GM19239 (cell line): ENCODE measurements at regions not wholly inside any gene's neighbourhood (a gene's known extent, or its start where the extent isn't known, plus 50 kb on each side); places are given as distances from the start of the nearest gene placed in this dataset.
"Not testable (repeated sequence)": the region's sequence is repeated elsewhere in the genome, so short reads cannot be mapped to it uniquely, and the experiment has no call there.

ENCODE experiments used
- DNase-seq: peaks from one replicate; pipeline ENCODE4 v3.0.0; 2011; ENCODE audit warnings: low spot score; ENCODE audit not compliant: insufficient read length
- FAIRE-seq: peaks from 2 replicates; lab custom pipeline; 2011; peaks lifted over from hg19 to GRCh38; lab: Jason Lieb, UNC

DNA sequence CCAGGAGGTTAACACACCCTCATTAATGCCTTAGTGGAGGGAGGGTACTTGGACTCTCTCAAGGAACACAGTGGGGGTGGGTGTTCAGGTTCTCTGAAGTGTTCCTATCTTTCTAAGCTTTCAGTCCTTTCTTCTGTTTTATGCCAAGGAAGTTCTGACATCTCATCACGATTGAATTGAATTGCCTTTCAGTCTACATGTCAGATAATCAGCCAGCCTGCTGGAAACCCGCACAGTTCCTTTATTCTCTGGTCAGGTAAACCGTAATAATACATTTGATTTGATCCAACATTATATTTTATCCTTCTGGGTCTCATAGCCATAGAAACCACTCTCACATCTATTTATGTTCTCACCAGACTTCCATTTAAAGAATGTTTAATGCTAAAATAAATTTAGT, 339.0 kb downstream of the RWDD3 start:
- DNase-seq, result no peak
- FAIRE-seq, result no peak

DNA sequence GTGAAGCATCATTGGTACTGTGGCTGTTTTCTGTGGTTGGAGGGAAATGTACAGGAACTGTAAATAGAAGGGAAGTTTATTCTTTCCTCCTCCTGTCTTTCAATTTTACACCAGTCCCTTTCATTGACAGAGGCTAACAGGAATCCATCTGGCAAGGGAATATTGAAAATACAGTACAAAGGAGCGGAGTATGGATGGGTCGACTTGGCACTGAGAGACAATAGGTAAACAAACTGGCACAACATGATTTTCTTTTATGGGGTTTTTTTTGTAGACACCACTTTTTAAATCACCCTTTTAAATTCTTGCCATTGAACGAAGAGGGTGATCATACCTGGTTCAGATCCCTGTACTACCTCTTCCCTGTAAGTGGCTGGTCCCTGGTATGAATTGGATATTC, 341.3 kb downstream of the RWDD3 start:
- DNase-seq (no peak), FAIRE-seq (no peak)

DNA sequence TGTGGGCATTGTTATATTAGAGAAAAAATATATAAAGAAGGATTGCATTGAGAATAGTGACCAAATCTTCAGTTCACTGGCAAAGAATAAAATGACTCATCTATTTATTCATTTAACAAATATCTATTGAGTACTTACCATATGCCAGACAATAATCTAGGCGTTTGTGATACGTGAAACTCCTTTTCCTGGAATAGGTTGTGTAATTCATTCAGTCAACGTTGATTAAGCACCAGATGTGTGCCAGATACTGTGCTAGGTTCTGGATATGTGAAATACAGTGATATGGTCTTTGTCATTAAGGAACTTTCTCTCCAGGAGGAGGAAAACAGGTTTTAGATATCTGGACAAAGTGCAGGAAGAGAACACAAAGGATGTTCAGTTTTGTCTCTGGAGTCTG, 344.5 kb downstream of the RWDD3 start:
- no peak for DNase-seq
- no peak for FAIRE-seq

DNA sequence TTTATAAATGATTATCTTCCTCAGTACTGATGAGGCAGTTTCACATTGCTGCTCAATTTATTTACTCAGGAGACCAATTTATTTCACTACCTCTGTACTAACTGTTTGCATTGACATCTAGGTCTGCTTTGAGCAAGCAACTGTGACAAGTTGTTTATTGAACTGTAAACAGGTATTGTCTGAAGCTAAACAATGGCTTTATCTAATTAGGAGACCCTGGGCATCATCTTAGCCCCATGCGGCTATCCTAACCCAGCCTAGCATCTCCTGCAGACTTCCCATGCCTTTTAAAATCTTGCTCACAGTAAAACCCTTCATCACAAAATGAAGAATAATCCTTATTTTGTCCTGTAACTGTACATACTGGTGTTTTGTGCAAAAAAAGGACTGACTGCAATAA, 348.2 kb downstream of the RWDD3 start:
- no peak for DNase-seq
- FAIRE-seq, result no peak

DNA sequence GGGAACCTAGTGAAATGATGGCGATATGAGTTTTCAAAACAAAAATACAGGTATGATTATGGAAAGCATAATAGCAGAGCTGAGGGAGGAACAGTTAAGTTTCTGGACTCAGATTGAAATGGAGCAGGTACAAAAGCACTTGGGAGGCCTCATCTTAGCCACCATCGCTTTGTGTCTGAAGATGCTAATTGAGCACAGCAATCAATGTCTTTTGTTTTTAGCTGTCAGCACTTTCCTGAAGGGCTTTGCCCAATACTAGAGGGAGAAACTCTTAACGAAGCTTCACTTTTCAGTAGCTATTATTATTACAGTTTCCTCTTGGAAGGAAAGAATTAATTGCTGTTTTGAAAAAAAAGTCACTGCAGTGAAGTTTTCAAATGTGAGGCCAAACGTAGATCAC, 348.7 kb downstream of the RWDD3 start:
- no peak for DNase-seq
- FAIRE-seq, result no peak

DNA sequence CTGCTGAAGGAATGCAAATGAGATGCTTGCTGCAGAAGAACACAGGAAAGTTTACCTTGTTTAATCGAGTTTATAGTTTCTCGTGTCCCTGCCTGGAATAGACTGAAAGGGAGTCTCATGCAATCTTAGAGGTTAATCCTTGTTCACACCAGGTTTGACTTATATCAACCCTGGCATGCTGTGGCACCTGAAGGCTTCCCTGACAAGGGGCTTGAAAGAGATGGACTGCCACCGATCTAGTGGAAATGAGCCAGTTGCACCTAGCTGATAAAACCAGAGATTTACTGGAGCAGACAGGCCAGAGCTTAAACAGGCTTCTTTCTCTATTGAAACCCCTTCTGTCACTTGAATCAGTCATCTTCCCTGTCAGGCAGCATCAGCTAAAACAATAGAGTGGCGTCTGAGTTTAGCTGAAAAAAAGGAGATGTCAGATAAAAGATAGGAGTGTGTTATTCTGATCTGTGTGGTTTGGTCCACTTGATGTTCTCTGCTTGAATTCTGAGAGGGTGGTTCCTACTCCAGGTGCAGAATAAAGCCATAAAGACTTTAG, 349.7 kb downstream of the RWDD3 start:
- no peak for FAIRE-seq
- DNase-seq, result no peak

DNA sequence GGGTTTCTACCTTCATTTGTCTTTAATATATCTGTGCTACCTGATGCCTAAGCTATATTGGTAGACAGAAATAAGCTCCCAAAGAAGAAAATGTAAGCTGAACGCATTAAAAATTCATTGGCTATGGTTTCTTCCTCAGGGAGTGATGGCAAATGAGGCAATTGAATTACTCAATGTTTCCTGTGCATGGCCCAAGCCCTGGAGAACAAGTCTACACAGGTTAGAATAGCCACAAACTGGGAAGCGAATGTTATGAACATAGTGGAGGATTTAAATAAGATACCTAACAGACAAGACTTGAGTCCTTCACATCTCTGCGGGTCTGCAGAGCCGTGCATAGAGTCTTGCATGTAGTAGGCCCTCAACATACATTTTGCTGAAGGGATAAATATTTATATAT, 350.3 kb downstream of the RWDD3 start:
- no peak for FAIRE-seq
- no peak for DNase-seq

DNA sequence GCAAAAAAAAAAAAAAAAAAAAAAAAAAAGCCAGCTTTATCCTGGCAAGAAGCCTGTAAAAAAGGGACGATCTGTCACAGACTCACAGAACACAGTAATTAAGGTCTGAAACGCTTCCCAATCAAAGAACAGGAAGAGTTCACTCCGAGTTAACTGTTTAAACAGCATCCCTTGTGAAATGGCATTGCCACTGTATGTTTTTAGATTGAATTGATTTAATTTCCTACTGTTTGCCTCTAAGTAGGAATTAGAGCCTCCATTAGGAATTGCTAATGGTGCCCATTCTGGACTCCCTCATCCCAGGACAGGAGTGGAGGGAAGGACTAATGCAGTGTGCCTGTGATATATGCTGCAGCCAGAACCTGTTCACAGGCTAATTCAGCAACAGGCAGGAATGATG, 370.8 kb downstream of the RWDD3 start:
- no peak for DNase-seq
- FAIRE-seq, result no peak

DNA sequence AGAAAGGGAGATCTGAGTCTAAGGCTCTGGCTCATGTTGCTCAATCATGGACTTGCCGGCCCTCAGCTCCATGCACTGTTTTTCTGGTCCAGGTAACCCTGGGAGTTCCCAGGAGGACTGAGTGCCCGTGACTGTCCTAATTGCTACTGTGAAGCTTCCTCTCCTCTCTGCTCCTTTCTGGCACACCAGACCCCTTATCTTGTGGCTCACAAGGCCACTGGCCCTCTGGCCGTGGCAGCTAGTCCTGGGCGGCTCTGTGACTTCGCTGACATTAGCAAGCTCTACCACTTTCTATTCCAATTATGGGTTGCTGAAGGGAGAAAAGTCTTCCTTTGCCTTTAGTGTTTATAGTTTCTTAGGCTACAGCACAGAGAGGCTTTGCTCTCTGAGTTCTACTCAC, 380.2 kb downstream of the RWDD3 start:
- FAIRE-seq (no peak), DNase-seq (no peak)

DNA sequence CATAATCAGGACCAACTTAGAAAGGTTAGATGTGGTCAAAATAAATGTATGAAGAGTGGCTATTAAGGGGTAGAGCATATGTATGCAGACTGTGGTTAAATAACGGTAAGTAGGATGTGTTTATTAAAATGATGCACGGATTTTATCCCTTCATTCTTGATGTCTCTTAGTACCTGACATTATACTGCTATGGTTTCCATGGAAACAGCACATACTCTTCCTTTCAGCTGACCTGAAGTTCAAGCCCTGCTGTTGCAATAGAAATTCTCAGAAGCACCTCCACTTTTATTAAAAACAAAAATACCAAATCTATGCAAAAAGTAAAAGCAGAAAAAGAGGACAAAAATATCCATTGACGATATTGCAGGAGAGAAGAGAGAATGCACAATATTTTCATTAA, 381.4 kb downstream of the RWDD3 start:
- no peak for DNase-seq

DNA sequence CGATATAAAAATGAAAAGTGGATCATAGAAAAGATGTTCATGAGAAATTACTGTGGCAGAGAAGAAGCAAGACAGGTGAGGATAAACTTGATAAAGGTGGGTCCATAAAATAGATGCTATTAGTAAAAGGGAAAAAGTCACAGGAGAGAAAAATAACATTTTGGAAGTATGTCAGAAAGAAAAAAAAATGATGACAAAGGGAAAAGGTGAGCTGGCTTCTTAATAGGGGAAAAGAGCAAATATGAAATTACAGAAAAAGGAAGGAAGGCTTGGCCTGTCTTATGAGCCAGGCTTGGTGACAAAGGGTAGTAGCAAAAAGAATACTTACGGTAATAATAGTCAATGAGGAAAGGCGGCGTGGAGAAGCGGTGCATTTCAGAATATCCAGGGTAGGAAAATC, 386.1 kb downstream of the RWDD3 start:
- FAIRE-seq, result no peak
- no peak for DNase-seq

More for the DNA sequence above, 381.4 kb downstream of the RWDD3 start:
- no peak for FAIRE-seq

DNA sequence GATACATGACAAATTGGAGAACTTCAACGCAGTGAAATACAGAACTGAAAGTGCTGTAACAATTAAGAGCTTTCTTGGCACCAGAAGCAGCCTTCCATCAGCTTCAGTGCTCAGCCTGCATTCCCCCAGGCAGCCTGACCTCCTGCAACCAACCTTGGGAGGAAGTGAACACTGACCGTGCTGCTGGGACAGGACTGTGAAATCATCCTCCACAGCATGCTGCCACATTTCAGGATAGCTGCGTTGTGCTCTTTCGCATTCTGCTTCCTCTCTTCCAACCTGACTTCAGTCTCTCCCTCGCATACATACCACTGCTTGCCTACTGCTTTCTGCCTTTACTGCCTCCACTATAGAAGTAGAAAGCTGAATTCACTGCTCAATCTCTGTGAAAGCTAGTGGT, 388.6 kb downstream of the RWDD3 start:
- no peak for FAIRE-seq
- DNase-seq, result no peak

DNA sequence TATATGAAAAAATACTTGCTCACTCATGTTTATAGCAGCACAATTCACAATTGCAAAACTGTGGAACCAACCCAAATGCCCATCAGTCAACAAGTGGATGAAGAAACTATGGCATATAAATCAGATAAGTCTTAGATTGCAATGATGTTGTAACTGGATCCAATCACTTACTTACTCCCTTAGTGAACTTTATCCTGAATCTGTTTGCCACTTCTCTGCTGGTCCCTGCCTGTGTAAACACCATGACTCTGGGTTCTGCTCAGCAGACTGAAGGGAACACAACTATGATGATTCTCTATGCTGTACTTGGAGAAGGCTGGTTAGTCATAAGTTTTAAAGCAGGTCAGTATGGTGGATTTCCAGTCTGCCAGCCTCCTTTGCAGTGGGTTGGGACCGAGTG, 391.2 kb downstream of the RWDD3 start:
- no peak for FAIRE-seq
- DNase-seq, result no peak

DNA sequence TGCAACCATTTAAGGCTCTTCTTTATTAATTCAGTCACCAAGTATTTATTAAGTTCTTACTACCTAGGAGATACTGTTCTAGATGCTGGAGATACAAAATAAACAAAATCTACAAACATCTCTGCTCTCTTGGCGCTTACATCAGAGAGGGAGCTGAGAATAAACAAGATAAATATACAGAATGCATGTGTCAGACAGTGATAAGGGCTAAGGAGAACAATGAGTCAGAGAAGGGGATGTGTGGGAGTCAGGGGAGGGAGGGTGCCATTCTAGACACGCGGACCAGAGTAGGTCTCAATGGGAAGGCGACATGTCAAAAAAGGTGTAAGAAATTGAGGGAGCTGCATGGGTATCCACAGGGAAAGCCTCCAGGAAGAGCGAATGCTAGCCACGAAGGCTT, 393.2 kb downstream of the RWDD3 start:
- DNase-seq, result no peak

DNA sequence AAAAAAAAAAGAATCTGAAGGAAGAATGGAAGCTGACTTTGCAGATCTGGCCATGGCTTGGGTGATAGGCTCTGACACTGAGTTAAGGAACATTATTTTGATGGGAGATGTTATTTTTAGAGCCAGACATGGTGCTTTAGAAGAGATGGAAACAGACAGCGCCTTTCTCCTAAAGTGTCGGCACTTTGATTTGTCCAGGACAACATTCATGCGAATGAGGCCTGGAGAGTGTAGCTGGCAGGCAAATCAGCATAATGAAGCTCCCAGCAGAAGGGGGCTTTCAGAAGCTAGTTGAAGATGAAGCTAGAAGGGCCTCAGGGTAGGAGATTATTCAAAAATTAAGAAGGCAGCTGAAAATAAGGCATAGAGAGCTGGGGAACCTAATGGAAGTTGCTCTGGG, 397.7 kb downstream of the RWDD3 start:
- no peak for FAIRE-seq
- no peak for DNase-seq

More for the DNA sequence above, 393.2 kb downstream of the RWDD3 start:
- no peak for FAIRE-seq

DNA sequence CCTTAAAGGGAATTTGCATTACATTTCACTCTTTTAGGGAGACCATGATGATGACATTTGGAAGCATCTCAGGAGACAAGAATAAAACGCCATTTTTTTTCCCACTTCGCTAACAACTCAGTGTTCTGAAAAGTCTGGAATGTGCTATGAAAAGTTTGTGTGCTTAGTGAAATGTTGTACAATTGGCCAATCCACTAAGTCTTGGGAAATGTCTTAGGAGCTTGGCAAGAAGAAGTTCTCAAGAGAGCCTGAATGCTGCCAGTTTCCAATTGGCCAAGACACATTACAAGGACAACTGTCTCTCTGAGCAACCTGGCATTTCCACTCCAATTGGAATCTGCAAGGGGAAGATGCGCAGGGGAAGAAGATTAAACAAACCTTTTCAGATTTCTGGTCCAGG, 401.8 kb downstream of the RWDD3 start:
- FAIRE-seq (no peak), DNase-seq (no peak)

DNA sequence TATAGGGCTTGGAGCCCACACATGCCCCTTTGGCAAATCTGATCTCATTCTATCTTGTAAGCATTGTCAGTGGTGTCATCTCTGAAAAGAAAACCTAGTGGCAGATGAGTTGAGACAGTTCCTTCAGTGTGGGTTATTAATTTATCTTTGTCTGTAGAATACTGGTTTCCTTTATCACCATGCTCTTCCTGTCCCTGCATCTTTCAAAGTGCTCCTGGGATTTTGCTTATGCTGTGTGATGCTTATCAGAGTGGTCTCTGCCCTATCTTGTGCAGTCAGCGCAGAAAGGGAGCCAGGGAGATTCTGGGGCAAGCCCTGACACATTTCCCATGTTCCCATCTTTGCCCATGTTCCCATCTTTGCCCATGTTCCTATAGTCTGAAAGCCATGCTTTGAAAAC, 402.9 kb downstream of the RWDD3 start:
- DNase-seq (no peak), FAIRE-seq (no peak)

DNA sequence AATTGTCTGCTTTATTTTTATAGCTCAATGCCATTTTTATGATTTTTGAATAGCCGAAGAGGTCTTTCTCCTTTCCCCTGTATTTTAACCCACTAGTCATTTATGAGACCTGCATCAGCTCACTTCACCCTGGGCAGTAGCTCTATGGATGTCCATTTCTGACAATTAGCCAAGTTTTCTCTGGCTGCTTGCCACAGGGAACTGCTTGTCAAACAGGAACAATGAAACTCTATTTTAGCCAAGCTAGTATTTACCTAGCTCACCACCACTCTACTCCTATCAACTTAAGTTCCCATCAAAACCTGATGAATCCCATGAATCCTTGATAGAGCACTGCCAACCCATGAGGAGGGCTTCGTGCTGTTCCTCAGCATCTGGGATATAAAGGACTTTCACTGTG, 406.7 kb downstream of the RWDD3 start:
- no peak for FAIRE-seq
- no peak for DNase-seq

DNA sequence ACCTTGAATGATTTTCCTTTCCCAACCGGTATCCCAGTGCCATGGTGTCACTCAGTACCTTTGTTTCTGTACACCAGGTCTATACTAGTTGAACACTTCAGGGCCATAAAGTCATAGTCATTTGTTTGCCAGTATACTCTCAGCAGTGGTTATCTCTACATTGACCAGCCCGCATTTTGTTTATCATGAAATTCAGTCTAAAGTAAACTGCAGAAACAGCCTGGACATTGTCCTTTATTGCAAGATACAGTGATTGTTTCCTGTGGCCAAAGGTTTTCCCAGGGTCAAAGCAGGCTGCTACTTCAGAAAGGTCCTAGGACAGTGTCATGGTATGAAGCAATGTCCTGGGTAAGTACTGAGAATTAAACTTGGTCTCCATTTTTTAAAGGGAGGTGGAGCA, 407.4 kb downstream of the RWDD3 start:
- DNase-seq (no peak), FAIRE-seq (no peak)

DNA sequence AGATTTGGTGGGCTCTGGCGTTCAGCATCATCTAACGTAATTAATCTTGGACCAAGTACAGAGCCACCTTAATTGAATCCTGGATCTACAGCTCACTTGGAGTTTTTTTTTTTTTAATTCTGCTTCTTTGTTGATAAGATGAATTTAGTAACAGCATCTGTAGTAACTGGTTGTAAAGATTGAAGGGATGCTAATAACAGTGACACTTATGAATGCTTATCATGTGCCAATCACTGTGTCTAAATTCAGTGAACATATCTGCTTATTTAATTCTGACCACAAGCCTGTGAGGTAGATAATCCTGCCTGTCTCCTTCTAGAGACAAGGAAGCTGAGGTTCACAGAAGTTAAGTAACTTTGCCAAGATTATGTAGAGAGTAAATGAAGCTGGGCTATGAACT, 408.0 kb downstream of the RWDD3 start:
- no peak for FAIRE-seq

DNA sequence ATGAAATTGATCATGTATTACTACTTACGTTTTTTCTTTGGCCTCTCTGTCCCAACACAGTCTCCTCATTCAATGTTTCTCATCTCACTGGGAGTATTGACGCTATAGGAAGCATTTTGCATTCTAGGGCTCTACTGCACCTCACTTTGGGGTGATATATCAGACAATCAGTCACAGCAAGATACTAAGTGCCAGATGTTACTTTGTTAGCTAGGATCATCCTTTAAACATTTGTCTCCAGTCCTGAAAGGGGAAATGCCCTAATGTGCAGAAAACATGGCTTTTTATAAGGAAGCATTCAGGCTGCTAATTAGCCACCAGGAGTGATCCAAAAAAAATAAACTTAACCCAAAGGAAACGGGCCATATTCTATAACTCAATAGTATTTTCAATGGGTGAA, 409.1 kb downstream of the RWDD3 start:
- no peak for DNase-seq
- FAIRE-seq, result no peak

More for the DNA sequence above, 408.0 kb downstream of the RWDD3 start:
- DNase-seq, result no peak

DNA sequence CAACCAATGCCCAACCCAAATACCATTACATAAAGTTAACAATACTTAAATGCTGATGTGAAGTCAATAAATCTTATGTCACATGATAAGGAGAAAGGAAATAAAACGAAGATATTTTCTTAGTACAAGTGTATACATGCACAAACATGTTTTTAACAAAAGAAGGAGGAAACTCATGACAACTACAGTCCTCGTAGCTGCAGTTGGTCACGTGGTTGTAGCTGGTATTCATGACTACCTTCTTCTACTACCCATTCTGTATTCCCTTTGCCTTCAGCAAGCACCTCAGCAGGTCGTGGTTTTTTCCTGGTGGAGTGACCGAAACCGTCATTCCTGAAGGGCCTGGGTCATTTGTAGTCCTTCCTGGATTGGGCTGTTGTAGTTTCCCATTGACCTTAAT, 411.1 kb downstream of the RWDD3 start:
- DNase-seq, FAIRE-seq: not testable (repeated sequence)

DNA sequence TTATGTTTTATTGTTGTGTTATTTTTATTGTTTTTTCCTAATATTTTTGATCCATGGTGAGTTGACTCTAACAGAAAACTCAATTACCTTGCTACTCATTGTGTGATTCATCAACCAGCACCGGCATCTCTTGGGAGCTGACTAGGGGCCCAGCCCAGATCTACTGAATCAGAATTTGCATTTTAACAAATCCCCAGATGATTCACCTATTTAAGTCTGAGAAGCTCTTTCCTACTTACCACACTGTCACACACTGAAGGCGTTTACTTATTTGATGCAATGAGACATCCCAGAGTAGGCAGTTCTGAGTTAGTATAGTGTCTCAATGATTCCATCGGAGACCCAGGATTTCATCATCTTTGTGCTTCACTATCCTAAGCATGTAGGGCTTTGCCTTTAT, 416.6 kb downstream of the RWDD3 start:
- FAIRE-seq, result no peak
- no peak for DNase-seq
